CD14-positive monocyte (primary cell): ENCODE measurements at regions not wholly inside any gene's neighbourhood (a gene's known extent, or its start where the extent isn't known, plus 50 kb on each side); places are given as distances from the start of the nearest gene placed in this dataset.

ENCODE experiments used
- DNase-seq, 3 donors: peaks; one replicate each; pipeline ENCODE4 v3.0.0-alpha.2; 2011 to 2022
- H2AFZ ChIP-seq: 2 replicates; pipeline ENCODE4 v1.6.0; 2012; ENCODE audit warnings: mild to moderate bottlenecking, low read depth, low read length, inconsistent platforms; ENCODE audit not compliant: insufficient read depth, poor library complexity, severe bottlenecking
- H3K27ac ChIP-seq, 2 donors: 1 replicate in 1 of 2; 2 replicates in 1 of 2; pipeline ENCODE4 v1.5.1; 2012 to 2013; ENCODE audit warnings: low read length in 2 of 2, control low read depth in 1 of 2, inconsistent platforms in 1 of 2, low read depth in 1 of 2, mild to moderate bottlenecking in 1 of 2
- H3K27me3 ChIP-seq, 2 donors: one replicate each; pipeline versions ENCODE4 v1.6.0 to v1.6.1; 2011 to 2013; ENCODE audit warnings: low read length in 2 of 2; ENCODE audit not compliant: control insufficient read depth in 2 of 2, insufficient read depth in 2 of 2
- H3K36me3 ChIP-seq, 2 donors: replicated peaks in 1 of 2; 1 replicate in 1 of 2; 2 replicates in 1 of 2; pipeline versions ENCODE4 v1.5.1 to v1.6.1; 2012 to 2013; ENCODE audit warnings: low read length in 2 of 2, control low read depth in 1 of 2, inconsistent platforms in 1 of 2, mild to moderate bottlenecking in 1 of 2; ENCODE audit not compliant: insufficient read depth in 2 of 2, control insufficient read depth in 1 of 2
- H3K4me1 ChIP-seq, 2 donors: 1 replicate in 1 of 2; 2 replicates in 1 of 2; pipeline versions ENCODE4 v1.5.1 to v1.6.1; 2012 to 2013; ENCODE audit warnings: low read length in 2 of 2, control low read depth in 1 of 2, inconsistent platforms in 1 of 2, mild to moderate bottlenecking in 1 of 2, moderate library complexity in 1 of 2; ENCODE audit not compliant: insufficient read depth in 2 of 2, control insufficient read depth in 1 of 2
- H3K4me2 ChIP-seq: replicated peaks from 2 replicates; pipeline ENCODE3; 2012; ENCODE audit warnings: low read length, moderate library complexity, mild to moderate bottlenecking; ENCODE audit not compliant: poor library complexity, severe bottlenecking; ENCODE audit errors: extremely low read depth
- H3K4me3 ChIP-seq, 3 experiments: fragments of 200-600 bp in 1 of 3; sonication (generic) in 1 of 3; replicated peaks in 1 of 3; 1 replicate in 2 of 3; 2 replicates in 1 of 3; pipeline ENCODE4 v1.5.1; 2011 to 2013; ENCODE audit warnings: low read length in 3 of 3, mild to moderate bottlenecking in 3 of 3, control low read depth in 2 of 3, low read depth in 2 of 3, inconsistent platforms in 1 of 3, moderate library complexity in 1 of 3
- H3K79me2 ChIP-seq: 2 replicates; pipeline ENCODE4 v1.6.0; 2012; ENCODE audit warnings: mild to moderate bottlenecking, control low read depth, inconsistent platforms, low read length, moderate library complexity; ENCODE audit not compliant: insufficient read depth
- H3K9ac ChIP-seq: 2 replicates; pipeline ENCODE4 v1.6.0; 2017; ENCODE audit warnings: low read length, mild to moderate bottlenecking; ENCODE audit not compliant: insufficient read depth, poor library complexity, severe bottlenecking
- H3K9me3 ChIP-seq, 2 donors: replicated peaks in 1 of 2; 1 replicate in 1 of 2; 2 replicates in 1 of 2; pipeline versions ENCODE4 v1.5.1 to v1.6.1; 2012 to 2013; ENCODE audit warnings: low read length in 2 of 2, control low read depth in 1 of 2; ENCODE audit not compliant: control insufficient read depth in 1 of 2, insufficient read depth in 1 of 2
- H4K20me1 ChIP-seq: 2 replicates; pipeline ENCODE4 v1.6.0; 2012; ENCODE audit warnings: mild to moderate bottlenecking, low read length, control low read depth, moderate library complexity; ENCODE audit not compliant: insufficient read depth
- H3K27ac Mint-ChIP-seq, 7 donors: one replicate each; pipeline ENCODE4 v1.8.0; 2020; ENCODE audit warnings: mild to moderate bottlenecking in 7 of 7, mixed read lengths in 7 of 7, moderate library complexity in 6 of 7, inconsistent platforms in 2 of 7
- H3K27me3 Mint-ChIP-seq, 3 donors: one replicate each; pipeline ENCODE4 v1.8.0; 2021 to 2022; ENCODE audit warnings: low read depth in 3 of 3, mild to moderate bottlenecking in 3 of 3, mixed read lengths in 3 of 3, moderate library complexity in 3 of 3, inconsistent platforms in 1 of 3
- H3K36me3 Mint-ChIP-seq, 2 donors: one replicate each; pipeline ENCODE4 v1.8.0; 2020; ENCODE audit warnings: mixed read lengths in 2 of 2, inconsistent platforms in 1 of 2, mild to moderate bottlenecking in 1 of 2
- H3K4me1 Mint-ChIP-seq: one replicate; pipeline ENCODE4 v1.8.0; 2020; ENCODE audit warnings: mild to moderate bottlenecking, mixed read lengths
- H3K4me3 Mint-ChIP-seq, 2 donors: one replicate each; pipeline ENCODE4 v1.8.0; 2020; ENCODE audit warnings: mild to moderate bottlenecking in 2 of 2, mixed read lengths in 2 of 2, moderate library complexity in 1 of 2
- H3K9me3 Mint-ChIP-seq, 7 donors: one replicate each; pipeline ENCODE4 v1.8.0; 2020 to 2022; ENCODE audit warnings: mixed read lengths in 7 of 7, mild to moderate bottlenecking in 6 of 7, moderate library complexity in 6 of 7, inconsistent platforms in 2 of 7
- CTCF ChIP-seq: fragments of 200-600 bp; IDR thresholded peaks from one replicate; pipeline ENCODE4 v1.8.0; 2022; ENCODE audit warnings: antibody characterized with exemption, mild to moderate bottlenecking
- WGBS: methylation state at CpG from one replicate; pipeline ENCODE4 v1.1.5; 2013; ENCODE audit warnings: missing lambda C conversion rate; ENCODE audit not compliant: insufficient coverage; 5-methylcytosine and 5-hydroxymethylcytosine counted together
- intact Hi-C, 2 donors: fragments of 100-400 bp; cut with micrococcal nuclease; formaldehyde crosslinking; loops; one replicate each; pipeline versions ENCODE4 v1.15.0 to v1.15.1; 2023

- intact Hi-C loops: no loop called here
- peaks cover 2% of the 10 kb centered on the region for H3K79me2 ChIP-seq
- H3K4me3 Mint-ChIP-seq: peak overlapping the region in 1 of 2 donors; percentile 59
- H3K4me1 ChIP-seq: peaks cover 28 to 36% of the 10 kb centered on the region in 2 donors
- H4K20me1 ChIP-seq: no peaks in the 10 kb centered on the region
- no peak overlapping the region for H2AFZ ChIP-seq
- no peak overlapping the region for H3K27ac ChIP-seq
- no peaks in the 10 kb centered on the region for H3K9me3 ChIP-seq
- H3K36me3 ChIP-seq: no peaks in the 10 kb centered on the region
- peaks cover 0 to 12% (median 9%) of the 10 kb centered on the region in 3 donors for H3K27me3 Mint-ChIP-seq
- peaks cover 0 to 5% (median 0%) of the 10 kb centered on the region in 7 donors for H3K9me3 Mint-ChIP-seq
- H3K36me3 Mint-ChIP-seq: no peaks in the 10 kb centered on the region
- 74% methylated on average over 7 of the region's 17 CpGs for WGBS
- H3K27ac Mint-ChIP-seq: no peak overlapping the region
- peak overlapping the region in 1 of 3 experiments; percentile 66 for H3K4me3 ChIP-seq
- H3K9ac ChIP-seq: no peak overlapping the region
- peaks cover 37% of the 10 kb centered on the region for H3K4me1 Mint-ChIP-seq
- H3K4me2 ChIP-seq: peak overlapping the region; percentile 80
- DNase-seq: no peak
- no peak for TF ChIP-seq CTCF
- no peaks in the 10 kb centered on the region for H3K27me3 ChIP-seq
Observed at GRCh38 chr18:76579301-76579695, 84.3 kb upstream of the ZNF516 start.

- peaks cover 32 to 41% of the 10 kb centered on the region in 2 donors for H3K4me1 ChIP-seq
- H3K79me2 ChIP-seq: peaks cover 3% of the 10 kb centered on the region
- Mint-ChIP-seq H3K27ac (peak overlapping the region in 2 of 7 donors; percentile 19 to 40), H3K9me3 (peaks cover 0 to 5% (median 0%) of the 10 kb centered on the region in 7 donors), H3K4me3 (peak overlapping the region; percentile 70 to 79), H3K4me1 (peaks cover 38% of the 10 kb centered on the region), H3K36me3 (no peaks in the 10 kb centered on the region), H3K27me3 (peaks cover 0 to 12% (median 9%) of the 10 kb centered on the region in 3 donors)
- no peaks in the 10 kb centered on the region for H3K36me3 ChIP-seq
- H3K27ac ChIP-seq: no peak overlapping the region
- H2AFZ ChIP-seq: no peak overlapping the region
- intact Hi-C loops: no loop called here
- TF ChIP-seq CTCF: no peak
- DNase-seq: peak in 1 of 3 donors; percentile 37
- no peaks in the 10 kb centered on the region for H3K27me3 ChIP-seq
- peak overlapping the region; percentile 80 for H3K4me2 ChIP-seq
- peak overlapping the region in 2 of 3 experiments; percentile 14 to 66 for H3K4me3 ChIP-seq
- H4K20me1 ChIP-seq: no peaks in the 10 kb centered on the region
- 17% methylated on average over 19 of the region's 39 CpGs for WGBS
- H3K9me3 ChIP-seq: no peaks in the 10 kb centered on the region
- H3K9ac ChIP-seq: peak overlapping the region; percentile 48
Observed at GRCh38 chr18:76578571-76579300, 83.7 kb upstream of the ZNF516 start.
